ENCODE measurements at regions not wholly inside any gene's neighbourhood (a gene's known extent, or its start where the extent isn't known, plus 50 kb on each side); places are given as distances from the start of the nearest gene placed in this dataset.

DNA sequence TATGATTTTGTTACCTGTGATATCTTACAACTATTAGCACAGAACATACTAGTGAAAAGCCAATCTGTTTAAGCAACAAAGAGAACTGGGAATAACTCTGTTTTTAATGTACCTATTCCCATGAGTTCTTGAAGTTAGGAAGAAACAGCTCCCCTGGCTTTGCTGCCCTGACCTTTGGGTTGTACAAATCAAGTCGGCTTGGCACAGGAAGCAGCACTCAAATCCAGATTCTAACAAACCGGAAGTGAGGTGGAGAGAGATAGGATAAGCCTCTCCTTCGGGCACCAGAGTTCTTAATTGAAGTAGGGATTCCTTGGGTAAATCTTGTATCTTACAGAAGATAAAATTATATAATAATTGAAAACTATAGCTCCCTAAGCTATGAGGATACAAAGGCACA lies 144.8 kb upstream of the CPEB2 start:
- Histone ChIP-seq H3K27me3 (ENCODE audit: insufficient read depth, low read length) (no peaks in the 10 kb centered on the region), H3K9me3 (ENCODE audit: low read depth, low read length) (no peaks in the 10 kb centered on the region), H3K4me2 (ENCODE audit: insufficient read depth, low read length) (no peak overlapping the region), H3K27ac (ENCODE audit: low read depth, low read length) (peak overlapping the region; percentile 96), H3K4me3 (ENCODE audit: insufficient read depth, low read length) (no peak overlapping the region), H3K4me1 (ENCODE audit: insufficient read depth, low read length) (peaks cover 30% of the 10 kb centered on the region), H4K20me1 (ENCODE audit: insufficient read depth, low read length) (no peaks in the 10 kb centered on the region), H3K79me2 (ENCODE audit: insufficient read depth, low read length) (no peaks in the 10 kb centered on the region), H2AFZ (ENCODE audit: low read length) (peak overlapping the region; percentile 73), H3K36me3 (ENCODE audit: insufficient read depth, low read length) (no peaks in the 10 kb centered on the region)
- TF ChIP-seq, protein P1, sequence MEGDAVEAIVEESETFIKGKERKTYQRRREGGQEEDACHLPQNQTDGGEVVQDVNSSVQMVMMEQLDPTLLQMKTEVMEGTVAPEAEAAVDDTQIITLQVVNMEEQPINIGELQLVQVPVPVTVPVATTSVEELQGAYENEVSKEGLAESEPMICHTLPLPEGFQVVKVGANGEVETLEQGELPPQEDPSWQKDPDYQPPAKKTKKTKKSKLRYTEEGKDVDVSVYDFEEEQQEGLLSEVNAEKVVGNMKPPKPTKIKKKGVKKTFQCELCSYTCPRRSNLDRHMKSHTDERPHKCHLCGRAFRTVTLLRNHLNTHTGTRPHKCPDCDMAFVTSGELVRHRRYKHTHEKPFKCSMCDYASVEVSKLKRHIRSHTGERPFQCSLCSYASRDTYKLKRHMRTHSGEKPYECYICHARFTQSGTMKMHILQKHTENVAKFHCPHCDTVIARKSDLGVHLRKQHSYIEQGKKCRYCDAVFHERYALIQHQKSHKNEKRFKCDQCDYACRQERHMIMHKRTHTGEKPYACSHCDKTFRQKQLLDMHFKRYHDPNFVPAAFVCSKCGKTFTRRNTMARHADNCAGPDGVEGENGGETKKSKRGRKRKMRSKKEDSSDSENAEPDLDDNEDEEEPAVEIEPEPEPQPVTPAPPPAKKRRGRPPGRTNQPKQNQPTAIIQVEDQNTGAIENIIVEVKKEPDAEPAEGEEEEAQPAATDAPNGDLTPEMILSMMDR (IDR thresholded peaks at IDR 0.05; ENCODE audit: extremely low read depth, low read depth, low read length) = no peak
- DNase-seq (ENCODE audit: insufficient read length, low spot score, missing footprints) = no peak

DNA sequence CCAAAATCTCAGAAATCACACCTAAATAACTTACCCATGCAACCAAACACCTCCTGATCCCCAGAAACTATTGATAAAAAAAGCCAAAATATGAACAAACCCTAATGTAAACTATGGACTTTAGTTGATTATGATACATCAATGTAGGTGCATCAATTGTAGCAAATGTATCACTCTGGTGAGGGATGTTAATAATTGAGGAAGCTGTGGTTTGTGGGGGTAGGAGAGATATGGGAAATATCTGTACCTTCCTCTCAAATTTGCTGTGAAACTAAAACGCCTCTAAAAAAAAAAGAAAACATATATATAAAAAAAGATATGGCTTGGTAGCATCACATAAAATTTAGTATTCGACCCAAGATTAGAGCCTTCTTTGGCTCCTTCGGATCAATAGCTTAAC lies 144.3 kb upstream of the CPEB2 start:
- TF ChIP-seq, protein P1 (IDR thresholded peaks at IDR 0.05; ENCODE audit: extremely low read depth, low read depth, low read length) = no peak
- H3K4me1 ChIP-seq (ENCODE audit: insufficient read depth, low read length) = peaks cover 30% of the 10 kb centered on the region
- H3K36me3 ChIP-seq (ENCODE audit: insufficient read depth, low read length) = no peaks in the 10 kb centered on the region
- H3K9me3 ChIP-seq (ENCODE audit: low read depth, low read length) = no peaks in the 10 kb centered on the region
- no peak for DNase-seq (ENCODE audit: insufficient read length, low spot score, missing footprints)
- no peak overlapping the region for H3K4me3 ChIP-seq (ENCODE audit: insufficient read depth, low read length)
- no peaks in the 10 kb centered on the region for H3K27me3 ChIP-seq (ENCODE audit: insufficient read depth, low read length)
- no peak overlapping the region for H2AFZ ChIP-seq (ENCODE audit: low read length)
- no peaks in the 10 kb centered on the region for H4K20me1 ChIP-seq (ENCODE audit: insufficient read depth, low read length)
- no peak overlapping the region for H3K27ac ChIP-seq (ENCODE audit: low read depth, low read length)
- no peak overlapping the region for H3K4me2 ChIP-seq (ENCODE audit: insufficient read depth, low read length)
- no peaks in the 10 kb centered on the region for H3K79me2 ChIP-seq (ENCODE audit: insufficient read depth, low read length)

DNA sequence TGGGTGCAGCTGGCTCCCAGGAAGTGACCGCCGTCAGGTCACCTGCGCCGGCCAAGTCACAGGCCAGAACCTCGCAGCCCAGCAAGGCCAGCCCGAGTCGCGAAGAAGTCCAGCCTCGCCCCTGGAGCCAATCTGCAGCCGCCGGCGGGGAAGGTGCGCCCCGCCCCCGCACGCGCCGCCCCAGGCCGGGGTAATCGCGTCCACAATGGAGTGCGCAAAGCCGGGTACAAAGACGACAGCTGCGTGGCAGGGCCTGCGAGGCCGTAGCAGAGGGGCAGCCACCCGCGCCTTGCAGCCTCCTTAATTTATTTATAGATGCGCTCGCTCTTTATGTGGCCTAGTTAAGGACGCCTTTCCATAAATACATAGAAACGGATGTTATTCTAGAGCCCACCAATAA lies 139.4 kb upstream of the CPEB2 start:
- Histone ChIP-seq H3K36me3 (ENCODE audit: insufficient read depth, low read length) (no peaks in the 10 kb centered on the region), H3K4me1 (ENCODE audit: insufficient read depth, low read length) (no peaks in the 10 kb centered on the region), H2AFZ (ENCODE audit: low read length) (no peak overlapping the region), H4K20me1 (ENCODE audit: insufficient read depth, low read length) (no peaks in the 10 kb centered on the region), H3K4me3 (ENCODE audit: insufficient read depth, low read length) (peak overlapping the region; percentile 38), H3K4me2 (ENCODE audit: insufficient read depth, low read length) (peak overlapping the region; percentile 50), H3K27ac (ENCODE audit: low read depth, low read length) (no peak overlapping the region), H3K27me3 (ENCODE audit: insufficient read depth, low read length) (no peaks in the 10 kb centered on the region), H3K79me2 (ENCODE audit: insufficient read depth, low read length) (no peaks in the 10 kb centered on the region), H3K9me3 (ENCODE audit: low read depth, low read length) (no peaks in the 10 kb centered on the region)
- TF ChIP-seq, protein P1 (IDR thresholded peaks at IDR 0.05; ENCODE audit: extremely low read depth, low read depth, low read length) = no peak
- no peak for DNase-seq (ENCODE audit: insufficient read length, low spot score, missing footprints)

DNA sequence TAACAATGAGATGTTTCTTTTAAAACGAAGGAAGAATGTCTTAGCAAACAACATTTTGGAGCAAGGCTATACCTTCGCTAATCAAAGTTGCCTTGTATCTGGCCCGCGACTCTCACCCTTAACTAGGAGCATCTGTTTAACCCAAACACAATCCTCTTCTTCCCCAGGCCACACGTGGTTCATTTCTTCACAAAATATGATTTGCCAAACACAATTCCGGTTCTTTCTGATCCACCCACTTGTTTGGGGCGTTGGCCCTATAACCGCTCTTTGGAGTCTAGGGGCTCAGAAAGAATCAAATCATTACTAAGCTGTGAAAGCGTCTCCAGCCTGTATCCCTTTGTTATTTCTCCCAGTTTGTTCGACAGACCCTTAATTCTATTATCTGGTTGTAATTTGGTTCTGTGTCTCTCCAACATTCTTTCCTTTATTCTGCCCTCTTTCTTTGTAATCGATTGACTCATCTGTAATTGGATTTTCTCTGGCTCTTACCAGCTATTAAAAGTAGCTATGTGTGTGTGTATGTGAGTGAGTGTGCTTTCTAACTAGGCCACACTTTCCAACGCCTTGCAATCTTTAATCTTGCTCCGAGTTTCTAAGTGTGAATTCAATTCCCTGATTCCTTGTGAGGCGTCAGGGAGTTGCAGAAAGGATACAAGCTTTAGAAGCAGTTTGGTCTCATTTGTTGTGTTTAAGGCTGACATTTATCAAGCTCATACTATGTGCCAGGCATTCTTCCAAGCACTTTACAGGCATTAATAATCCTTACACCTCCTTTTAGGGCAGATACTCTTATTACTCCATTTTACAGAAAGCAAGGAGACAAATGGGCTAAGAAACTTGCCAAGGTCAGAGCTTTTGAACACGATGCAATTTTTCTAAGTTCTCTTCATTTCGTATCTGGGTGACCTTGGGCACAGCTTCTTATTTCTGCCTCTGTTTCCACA lies 138.6 kb upstream of the CPEB2 start:
- TF ChIP-seq, protein P1 (IDR thresholded peaks at IDR 0.05; ENCODE audit: extremely low read depth, low read depth, low read length) = no peak
- H3K4me1 ChIP-seq (ENCODE audit: insufficient read depth, low read length) = no peaks in the 10 kb centered on the region
- H3K79me2 ChIP-seq (ENCODE audit: insufficient read depth, low read length) = no peaks in the 10 kb centered on the region
- no peak for DNase-seq (ENCODE audit: insufficient read length, low spot score, missing footprints)
- no peaks in the 10 kb centered on the region for H3K9me3 ChIP-seq (ENCODE audit: low read depth, low read length)
- H3K4me3 ChIP-seq (ENCODE audit: insufficient read depth, low read length) = no peak overlapping the region
- no peaks in the 10 kb centered on the region for H4K20me1 ChIP-seq (ENCODE audit: insufficient read depth, low read length)
- H3K27ac ChIP-seq (ENCODE audit: low read depth, low read length) = no peak overlapping the region
- no peak overlapping the region for H2AFZ ChIP-seq (ENCODE audit: low read length)
- H3K4me2 ChIP-seq (ENCODE audit: insufficient read depth, low read length) = peak overlapping the region; percentile 50
- H3K27me3 ChIP-seq (ENCODE audit: insufficient read depth, low read length) = no peaks in the 10 kb centered on the region
- no peaks in the 10 kb centered on the region for H3K36me3 ChIP-seq (ENCODE audit: insufficient read depth, low read length)
